Keratinocyte (primary cell): ENCODE measurements at regions not wholly inside any gene's neighbourhood (a gene's known extent, or its start where the extent isn't known, plus 50 kb on each side); places are given as distances from the start of the nearest gene placed in this dataset.

Experiments used
- CTCF ChIP-seq, 3 experiments: IDR thresholded peaks in 1 of 3; conservative IDR thresholded peaks in 1 of 3; optimal IDR thresholded peaks in 1 of 3; 2 replicates in 2 of 3; 3 replicates in 1 of 3; pipeline versions ENCODE3 to v1.5.1; 2011; ENCODE audit warnings: low read length in 3 of 3, mild to moderate bottlenecking in 3 of 3, moderate library complexity in 2 of 3, control low read depth in 1 of 3, inconsistent platforms in 1 of 3; ENCODE audit not compliant: insufficient read depth in 2 of 3; ENCODE audit errors: extremely low read depth in 1 of 3
- EZH2 ChIP-seq: IDR thresholded peaks from one replicate; pipeline ENCODE4 v1.6.1; 2012; ENCODE audit warnings: inconsistent platforms, mild to moderate bottlenecking, low read length, moderate library complexity

- TF ChIP-seq CTCF (optimal IDR thresholded peaks at IDR 0.05 in 1 of 3, IDR thresholded peaks at IDR 0.05 in 1 of 3, conservative IDR thresholded peaks at IDR 0.05 in 1 of 3; ENCODE audit: extremely low read depth in 1 of 3, insufficient read depth in 2 of 3, low read length in 3 of 3) (no peak), EZH2 (no peak)
Observed at GRCh38 chr17:22411185-22411784, 719.0 kb downstream of the KCNJ18 start.
